Small intestine (tissue), 7 donors: ENCODE measurements at regions not wholly inside any gene's neighbourhood (a gene's known extent, or its start where the extent isn't known, plus 50 kb on each side); places are given as distances from the start of the nearest gene placed in this dataset.

Source experiments
- DNase-seq, 2 donors: peaks; one replicate each; pipeline versions ENCODE4 v3.0.0 to v3.0.0-alpha.2; 2013
- FAIRE-seq: peaks from 2 replicates; lab custom pipeline; 2012; peaks lifted over from hg19 to GRCh38; lab: Jason Lieb, UNC
- H3K27ac ChIP-seq, 3 donors: one replicate each; pipeline ENCODE4 v1.5.1; 2013; ENCODE audit warnings: low read length in 2 of 3, mild to moderate bottlenecking in 2 of 3, control low read depth in 1 of 3, inconsistent platforms in 1 of 3, low read depth in 1 of 3, moderate library complexity in 1 of 3
- H3K27me3 ChIP-seq, 3 donors: one replicate each; pipeline ENCODE4 v1.6.1; 2013; ENCODE audit warnings: low read length in 3 of 3, inconsistent platforms in 1 of 3; ENCODE audit not compliant: control insufficient read depth in 3 of 3, insufficient read depth in 3 of 3
- H3K36me3 ChIP-seq, 3 donors: one replicate each; pipeline ENCODE4 v1.6.1; 2013; ENCODE audit warnings: low read length in 3 of 3, inconsistent platforms in 1 of 3, low read depth in 1 of 3, mild to moderate bottlenecking in 1 of 3, moderate library complexity in 1 of 3; ENCODE audit not compliant: control insufficient read depth in 3 of 3, insufficient read depth in 2 of 3
- H3K4me1 ChIP-seq, 3 donors: one replicate each; pipeline ENCODE4 v1.6.1; 2013; ENCODE audit warnings: low read length in 2 of 3, inconsistent platforms in 1 of 3, low read depth in 1 of 3, mild to moderate bottlenecking in 1 of 3, moderate library complexity in 1 of 3; ENCODE audit not compliant: control insufficient read depth in 3 of 3, insufficient read depth in 2 of 3
- H3K4me3 ChIP-seq, 3 donors: one replicate each; pipeline ENCODE4 v1.5.1; 2013; ENCODE audit warnings: low read length in 3 of 3, control low read depth in 1 of 3, inconsistent platforms in 1 of 3, low read depth in 1 of 3, mild to moderate bottlenecking in 1 of 3, moderate library complexity in 1 of 3
- H3K9me3 ChIP-seq, 2 donors: one replicate each; pipeline ENCODE4 v1.6.1; 2013; ENCODE audit warnings: low read depth in 1 of 2, low read length in 1 of 2; ENCODE audit not compliant: control insufficient read depth in 2 of 2, insufficient read depth in 1 of 2
- WGBS, 3 donors: extraction: QIAGEN DNeasy Blood & Tissue Kit; methylation state at CpG; one replicate each; pipeline ENCODE4 v1.1.7; 2013; 5-methylcytosine and 5-hydroxymethylcytosine counted together
- donor health status: healthy with polysubstance abuse.
- donor health status: control.
- donor health status: control.
- donor health status: Bipolar disorder and iron deficiency.
- donor health status: healthy.

- Histone ChIP-seq H3K4me1 (peaks cover 0 to 5% (median 4%) of the 10 kb centered on the region in 3 donors), H3K27me3 (no peaks in the 10 kb centered on the region), H3K9me3 (peaks cover 0 to 4% of the 10 kb centered on the region in 2 donors), H3K27ac (no peak overlapping the region), H3K4me3 (no peak overlapping the region), H3K36me3 (peaks cover 0 to 2% (median 0%) of the 10 kb centered on the region in 3 donors)
- 73 to 92% (median 74%) methylated on average over 2 of the region's 2 CpGs for WGBS, 3 donors
- DNase-seq (no peak), FAIRE-seq (no peak)
Measured at GRCh38 chr4:56226579-56226978, 160.7 kb downstream of the AASDH start.

GRCh38 chr4:56224641-56225040, 162.7 kb downstream of the AASDH start:
- WGBS, 3 donors = 93 to 100% (median 96%) methylated on average over 1 of the region's 1 CpG
- Histone ChIP-seq H3K27ac (no peak overlapping the region), H3K27me3 (no peaks in the 10 kb centered on the region), H3K4me3 (no peak overlapping the region), H3K36me3 (peaks cover 0 to 2% (median 0%) of the 10 kb centered on the region in 3 donors), H3K9me3 (peaks cover 0 to 4% of the 10 kb centered on the region in 2 donors), H3K4me1 (peaks cover 0 to 7% (median 5%) of the 10 kb centered on the region in 3 donors)
- FAIRE-seq (no peak), DNase-seq (peak in 1 of 2 donors; percentile 64)

GRCh38 chr4:56222514-56222913, 164.8 kb downstream of the AASDH start:
- Histone ChIP-seq H3K9me3 (no peaks in the 10 kb centered on the region), H3K36me3 (no peaks in the 10 kb centered on the region), H3K27ac (no peak overlapping the region), H3K4me3 (no peak overlapping the region), H3K27me3 (no peaks in the 10 kb centered on the region), H3K4me1 (peaks cover 0 to 21% (median 5%) of the 10 kb centered on the region in 3 donors)
- DNase-seq = no peak
- FAIRE-seq = no peak
- WGBS, 3 donors = 78 to 88% (median 84%) methylated on average over 6 of the region's 6 CpGs

- H3K4me3 ChIP-seq = no peak overlapping the region
- H3K27ac ChIP-seq = no peak overlapping the region
- 50 to 69% (median 67%) methylated on average over 3 of the region's 3 CpGs for WGBS, 3 donors
- H3K4me1 ChIP-seq = peaks cover 0 to 36% (median 2%) of the 10 kb centered on the region in 3 donors
- no peaks in the 10 kb centered on the region for H3K27me3 ChIP-seq
- DNase-seq (no peak), FAIRE-seq (no peak)
- no peaks in the 10 kb centered on the region for H3K36me3 ChIP-seq
- H3K9me3 ChIP-seq = no peaks in the 10 kb centered on the region
Measured at GRCh38 chr4:56220261-56220660, 167.0 kb downstream of the AASDH start.

DNA sequence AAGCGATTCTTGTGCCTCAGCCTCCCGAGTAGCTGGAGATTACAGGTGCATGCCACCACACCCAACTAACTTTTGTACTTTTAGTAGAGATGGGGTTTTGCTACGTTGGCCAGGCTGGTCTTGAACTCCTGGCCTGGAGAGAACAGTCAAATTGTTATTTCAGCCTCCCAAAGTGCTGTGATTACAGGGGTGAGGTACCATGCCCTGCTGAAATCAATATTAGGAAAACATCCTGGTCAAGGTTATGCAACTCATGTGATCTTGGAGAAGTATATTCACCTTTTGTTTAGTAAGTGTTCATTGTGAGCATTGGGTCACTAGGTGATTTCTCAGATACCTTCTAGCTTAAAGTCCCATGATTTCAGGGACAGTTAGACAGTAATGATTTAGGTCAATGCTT, 167.8 kb downstream of the AASDH start:
- no peak overlapping the region for H3K4me3 ChIP-seq
- FAIRE-seq (no peak), DNase-seq (no peak)
- H3K4me1 ChIP-seq = peaks cover 0 to 42% (median 0%) of the 10 kb centered on the region in 3 donors
- no peaks in the 10 kb centered on the region for H3K36me3 ChIP-seq
- 49 to 72% (median 60%) methylated on average over 3 of the region's 3 CpGs for WGBS, 3 donors
- H3K9me3 ChIP-seq = no peaks in the 10 kb centered on the region
- no peak overlapping the region for H3K27ac ChIP-seq
- no peaks in the 10 kb centered on the region for H3K27me3 ChIP-seq

DNA sequence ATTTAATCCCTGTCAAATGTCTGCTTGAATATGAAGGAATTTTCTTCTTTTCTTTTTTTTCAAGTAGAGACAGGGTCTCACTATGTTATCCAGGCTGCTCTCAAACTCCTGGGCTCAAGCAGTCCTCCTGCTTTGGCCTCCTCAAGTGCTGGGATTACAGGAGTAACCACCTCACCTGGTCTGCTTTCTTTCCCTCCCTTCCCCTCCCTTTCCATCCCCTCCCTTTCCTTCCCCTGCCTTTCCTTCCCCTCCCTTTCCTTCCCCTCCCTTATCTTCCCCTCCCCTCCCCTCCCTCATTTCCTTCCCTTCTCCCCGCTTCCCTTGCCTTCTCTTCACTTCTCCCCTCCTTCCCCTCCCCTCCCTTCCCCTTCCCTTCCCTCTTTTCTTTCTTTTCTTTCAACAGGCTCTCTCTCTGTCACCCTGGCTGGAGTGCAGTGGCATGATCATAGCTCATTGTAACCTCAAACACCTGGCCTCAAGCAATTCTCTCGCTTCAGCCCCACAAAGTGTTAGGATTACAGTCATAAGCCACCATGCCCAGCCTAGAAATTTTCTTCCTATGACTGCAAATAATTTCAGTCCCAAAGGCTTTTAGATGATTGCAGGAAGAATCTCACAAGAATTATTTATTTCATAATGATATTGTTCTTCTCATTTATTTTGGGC, 168.9 kb downstream of the AASDH start:
- Histone ChIP-seq H3K9me3 (no peaks in the 10 kb centered on the region), H3K27ac (peak overlapping the region; percentile 53 to 82 (median 79)), H3K27me3 (no peaks in the 10 kb centered on the region), H3K4me3 (peak overlapping the region in 1 of 3 donors; percentile 64), H3K4me1 (peaks cover 0 to 42% (median 0%) of the 10 kb centered on the region in 3 donors), H3K36me3 (no peaks in the 10 kb centered on the region)
- 15 to 58% (median 22%) methylated on average over 2 of the region's 2 CpGs for WGBS, 3 donors
- DNase-seq (peak in 1 of 2 donors; percentile 41), FAIRE-seq (no peak)

DNA sequence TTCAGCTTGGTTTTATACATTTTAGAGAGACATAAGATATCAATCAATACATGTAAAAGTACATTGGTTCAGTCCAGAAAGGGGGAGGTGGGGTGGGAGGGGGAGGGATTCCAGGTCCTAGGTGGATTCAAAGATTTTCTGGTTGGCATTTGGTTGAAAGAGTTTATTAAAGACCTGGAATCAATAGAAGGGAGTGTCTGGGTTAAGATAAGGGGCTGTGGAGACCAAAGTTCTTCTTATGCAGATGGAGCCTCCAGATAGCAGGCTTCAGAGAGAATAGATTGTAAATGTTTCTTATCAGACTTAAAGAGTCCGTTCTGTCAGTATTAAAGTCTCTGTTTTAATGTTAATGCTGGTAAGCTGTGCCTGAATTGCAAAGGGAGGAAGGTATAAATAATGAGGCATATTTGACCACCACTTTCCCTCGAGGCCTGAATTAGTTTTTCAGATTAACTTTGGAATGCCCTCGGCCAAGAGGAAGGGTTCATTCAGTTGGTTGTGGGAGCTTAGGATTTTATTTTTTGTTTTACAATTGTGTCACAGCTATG, 169.9 kb downstream of the AASDH start:
- Histone ChIP-seq H3K9me3 (no peaks in the 10 kb centered on the region), H3K36me3 (no peaks in the 10 kb centered on the region), H3K27me3 (no peaks in the 10 kb centered on the region), H3K4me3 (peak overlapping the region in 1 of 3 donors; percentile 64), H3K27ac (peak overlapping the region; percentile 79 to 91 (median 86)), H3K4me1 (peaks cover 0 to 42% (median 0%) of the 10 kb centered on the region in 3 donors)
- DNase-seq (peak; percentile 73 to 91), FAIRE-seq (no peak)
- 6 to 62% (median 22%) methylated on average over 3 of the region's 3 CpGs for WGBS, 3 donors

- Histone ChIP-seq H3K27me3 (no peaks in the 10 kb centered on the region), H3K4me1 (peaks cover 0 to 42% (median 0%) of the 10 kb centered on the region in 3 donors), H3K27ac (peak overlapping the region; percentile 67 to 88 (median 73)), H3K4me3 (peak overlapping the region in 1 of 3 donors; percentile 62), H3K36me3 (peaks cover 0 to 5% (median 0%) of the 10 kb centered on the region in 3 donors), H3K9me3 (peaks cover 0 to 12% of the 10 kb centered on the region in 2 donors)
- FAIRE-seq (no peak), DNase-seq (peak; percentile 79 to 93)
- WGBS, 3 donors = 5 to 29% (median 26%) methylated on average over 3 of the region's 3 CpGs
Measured at GRCh38 chr4:56215901-56216300, 171.4 kb downstream of the AASDH start.
